Panc1 (cell line): ENCODE measurements at regions not wholly inside any gene's neighbourhood (a gene's known extent, or its start where the extent isn't known, plus 50 kb on each side); places are given as distances from the start of the nearest gene placed in this dataset.

Experiments
- ATAC-seq: fragments of 200-7000 bp; cut with Tn5 transposase; 2 replicates; pipeline ENCODE4 v1.9.1; 2020; ENCODE audit warnings: mild to moderate bottlenecking, moderate library complexity
- BruUV-seq: library from RNA; stranded (reverse); fragments of 400-500 nt; replicated peaks from 2 replicates; lab custom pipeline; 2021; lab: Mats Ljungman, UMichigan
- CTCF ChIA-PET: fragments of 300-600 bp; sonication (Branson Sonifier 250); formaldehyde crosslinking; loops from one replicate; lab custom pipeline; 2022; ENCODE audit warnings: antibody characterized with exemption; lab: Charles Lee
- POLR2A ChIA-PET: fragments of 300-600 bp; sonication (Branson Sonifier 250); formaldehyde crosslinking; loops from one replicate; lab custom pipeline; 2022; ENCODE audit warnings: antibody characterized with exemption; lab: Charles Lee
- DNase-seq: peaks from one replicate; pipeline ENCODE4 v3.0.0-alpha.2; 2010; ENCODE audit warnings: low read depth, low spot score
- H3K27ac ChIP-seq: 2 replicates; pipeline ENCODE4 v1.5.1; 2011; ENCODE audit warnings: mild to moderate bottlenecking, low read length, inconsistent platforms
- H3K27me3 ChIP-seq: fragments of 200-500 bp; sonication (Bioruptor generic); 2 replicates; pipeline ENCODE4 v1.6.0; 2014; ENCODE audit warnings: low read length, inconsistent platforms; ENCODE audit not compliant: control insufficient read depth, insufficient read depth
- H3K36me3 ChIP-seq: fragments of 200-500 bp; sonication (Bioruptor generic); 2 replicates; pipeline ENCODE4 v1.5.1; 2014; ENCODE audit warnings: inconsistent platforms, mild to moderate bottlenecking, low read length, moderate library complexity; ENCODE audit not compliant: control insufficient read depth, insufficient read depth
- H3K4me1 ChIP-seq: 2 replicates; pipeline ENCODE4 v1.5.1; 2011; ENCODE audit warnings: inconsistent platforms, mild to moderate bottlenecking, low read length, moderate library complexity; ENCODE audit not compliant: control insufficient read depth, insufficient read depth
- H3K4me3 ChIP-seq, 2 experiments: 2 replicates each; pipeline ENCODE4 v1.5.1; 2011 to 2012; ENCODE audit warnings: low read depth in 2 of 2, low read length in 2 of 2, mild to moderate bottlenecking in 2 of 2, inconsistent platforms in 1 of 2, moderate library complexity in 1 of 2
- H3K9me3 ChIP-seq: fragments of 200-500 bp; sonication (Bioruptor generic); 2 replicates; pipeline ENCODE4 v1.5.1; 2014; ENCODE audit warnings: low read depth, mild to moderate bottlenecking, inconsistent platforms, low read length, moderate library complexity; ENCODE audit not compliant: control insufficient read depth, insufficient read depth
- CTCF ChIP-seq: fragments of 450-650 bp; IDR thresholded peaks from 2 replicates; pipeline ENCODE4 v1.5.1; 2017; ENCODE audit warnings: mild to moderate bottlenecking
- POLR2AphosphoS5 ChIP-seq: IDR thresholded peaks from 2 replicates; pipeline ENCODE4 v1.6.1; 2012; ENCODE audit warnings: mild to moderate bottlenecking, low read depth, low read length, moderate library complexity
- REST ChIP-seq, 2 experiments: IDR thresholded peaks; 2 replicates each; pipeline ENCODE4 v1.6.1; 2011 to 2012; ENCODE audit warnings: low read depth in 2 of 2, control low read depth in 1 of 2, low read length in 1 of 2, mild to moderate bottlenecking in 1 of 2, moderate library complexity in 1 of 2; ENCODE audit not compliant: insufficient read depth in 1 of 2
- SIN3A ChIP-seq: IDR thresholded peaks from 2 replicates; pipeline ENCODE4 v1.6.1; 2012; ENCODE audit warnings: low read depth, mild to moderate bottlenecking, low read length, moderate library complexity, borderline replicate concordance; ENCODE audit not compliant: insufficient read depth
- TCF7L2 ChIP-seq: IDR thresholded peaks from 2 replicates; pipeline ENCODE4 v1.6.1; 2011; ENCODE audit warnings: mild to moderate bottlenecking, low read depth, low read length, inconsistent platforms
- in situ Hi-C: cut with HindIII; loops from 2 replicates; pipeline ENCODE4 v1.10.0; 2016; ENCODE audit warnings: low sequenced_read_pairs, low pct_unique_long_range_greater_than_20kb
- intact Hi-C: fragments of 100-400 bp; cut with micrococcal nuclease; formaldehyde crosslinking; loops from one replicate; pipeline ENCODE4 v1.10.0; 2022; ENCODE audit not compliant: unreplicated experiment

GRCh38 chr1:238340989-238341388, 450.3 kb upstream of the ZP4 start:
- no peak for DNase-seq
- no peaks in the 10 kb centered on the region for H3K36me3 ChIP-seq
- intact Hi-C loops, result no loop called here
- ChIA-PET POLR2A (no interaction called here), CTCF (no interaction called here)
- no peak overlapping the region for H3K27ac ChIP-seq
- in situ Hi-C loops, result no loop called here
- H3K27me3 ChIP-seq, result no peaks in the 10 kb centered on the region
- no peak for ATAC-seq
- TF ChIP-seq SIN3A (no peak), CTCF (no peak), REST (IDR thresholded peaks at IDR 0.05; ENCODE audit: insufficient read depth in 1 of 2, low read depth in 2 of 2, low read length in 1 of 2) (no peak), POLR2AphosphoS5 (no peak), TCF7L2 (no peak)
- H3K4me1 ChIP-seq, result no peaks in the 10 kb centered on the region
- no peak overlapping the region for H3K4me3 ChIP-seq
- H3K9me3 ChIP-seq, result no peaks in the 10 kb centered on the region
- BruUV-seq, result no TSS peak

GRCh38 chr1:238336531-238336930, 445.8 kb upstream of the ZP4 start:
- no peaks in the 10 kb centered on the region for H3K36me3 ChIP-seq
- DNase-seq, result no peak
- in situ Hi-C loops, result no loop called here
- H3K4me1 ChIP-seq, result no peaks in the 10 kb centered on the region
- no peaks in the 10 kb centered on the region for H3K27me3 ChIP-seq
- intact Hi-C loops, result no loop called here
- ChIA-PET CTCF (no interaction called here), POLR2A (no interaction called here)
- no peak for ATAC-seq
- H3K27ac ChIP-seq, result no peak overlapping the region
- BruUV-seq, result no TSS peak
- H3K4me3 ChIP-seq, result no peak overlapping the region
- no peak for TF ChIP-seq TCF7L2
- no peak for TF ChIP-seq SIN3A
- TF ChIP-seq REST (IDR thresholded peaks at IDR 0.05; ENCODE audit: insufficient read depth in 1 of 2, low read depth in 2 of 2, low read length in 1 of 2), result no peak
- no peak for TF ChIP-seq CTCF
- no peak for TF ChIP-seq POLR2AphosphoS5
- H3K9me3 ChIP-seq, result no peaks in the 10 kb centered on the region
